ENCODE measurements at regions not wholly inside any gene's neighbourhood (a gene's known extent, or its start where the extent isn't known, plus 50 kb on each side); places are given as distances from the start of the nearest gene placed in this dataset.

- TF ChIP-seq CTCF (IDR thresholded peaks at IDR 0.05; ENCODE audit: low read depth, low read length) = no peak
- no peak for TF ChIP-seq POLR2A (IDR thresholded peaks at IDR 0.05; ENCODE audit: extremely low read depth, insufficient read length)
Observed at GRCh38 chr3:31390466-31390865, 142.3 kb upstream of the STT3B start.
